SH-SY5Y (cell line): ENCODE measurements at regions not wholly inside any gene's neighbourhood (a gene's known extent, or its start where the extent isn't known, plus 50 kb on each side); places are given as distances from the start of the nearest gene placed in this dataset.

ENCODE experiments used
- GATA2 ChIP-seq: IDR thresholded peaks from 2 replicates; pipeline ENCODE4 v1.6.1; 2011; ENCODE audit warnings: mild to moderate bottlenecking, low read depth, low read length
- GATA3 ChIP-seq: IDR thresholded peaks from 2 replicates; pipeline ENCODE4 v1.6.1; 2011; ENCODE audit warnings: low read depth, mild to moderate bottlenecking, low read length, moderate library complexity

GRCh38 chr6:139592011-139592410, 217.6 kb upstream of the CITED2 start:
- TF ChIP-seq GATA3 (no peak), GATA2 (no peak)
